HG03280 (cell line): ENCODE measurements at regions not wholly inside any gene's neighbourhood (a gene's known extent, or its start where the extent isn't known, plus 50 kb on each side); places are given as distances from the start of the nearest gene placed in this dataset.

Source experiments
- ATAC-seq: cut with Tn5 transposase; IDR thresholded peaks from one replicate; pipeline ENCODE4 v1.9.1; 2021; ENCODE audit warnings: mild to moderate bottlenecking, moderate library complexity; ENCODE audit not compliant: unreplicated experiment

DNA sequence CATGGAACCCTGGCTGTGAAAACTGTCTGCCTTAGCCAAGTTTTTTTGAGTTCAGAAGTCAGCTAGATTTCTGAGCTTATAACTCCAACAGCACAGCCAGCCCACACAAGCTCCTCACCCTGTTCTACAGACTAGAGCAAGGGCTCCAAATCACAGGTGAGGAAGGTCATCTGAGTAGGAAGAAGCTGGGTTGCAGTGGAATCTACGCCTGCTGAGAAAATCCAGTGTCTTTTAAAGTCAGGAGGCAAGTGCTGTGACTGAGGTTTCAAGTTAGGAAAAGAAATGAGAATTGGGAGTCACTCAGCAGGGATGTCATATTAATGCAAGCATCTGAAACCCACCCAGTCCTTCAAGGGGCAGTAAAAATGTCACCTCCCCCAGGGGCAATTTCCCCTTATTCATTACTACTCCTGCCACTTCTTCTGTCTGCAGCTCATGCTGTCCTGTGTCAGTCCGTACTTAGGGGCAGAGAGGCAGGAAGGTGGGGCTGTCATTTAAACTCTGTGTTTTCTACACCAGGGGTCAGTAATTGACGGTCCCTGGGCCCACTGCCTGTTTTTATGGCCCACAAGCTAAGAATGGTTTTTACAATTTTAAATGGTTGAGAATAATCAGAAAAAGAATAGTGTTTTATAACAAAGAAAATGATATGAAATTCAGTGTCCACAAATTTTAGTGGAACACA is 551.1 kb downstream of the BCL11A start:
- ATAC-seq, result no peak

- ATAC-seq, result no peak
Observed at GRCh38 chr2:60000686-60001085, 552.8 kb downstream of the BCL11A start.

DNA sequence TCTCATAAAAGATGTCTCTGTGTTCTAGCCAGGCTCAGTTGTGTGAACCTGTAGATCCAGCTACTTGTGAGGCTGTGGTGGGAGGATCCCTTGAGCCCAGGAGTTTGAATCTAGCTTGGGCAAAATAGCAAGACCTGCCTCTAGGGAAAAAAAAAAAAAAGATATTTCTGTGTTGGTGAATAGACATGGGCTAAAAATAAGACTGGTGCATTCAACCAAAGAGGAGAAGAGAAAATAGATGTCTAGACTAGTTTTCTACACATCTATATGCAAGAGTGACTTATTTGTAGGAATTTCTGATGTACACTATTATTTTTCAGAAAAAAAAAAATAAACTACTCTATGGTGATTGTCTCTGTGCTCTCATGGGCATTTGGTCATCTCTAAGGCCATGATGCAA is 555.1 kb downstream of the BCL11A start:
- no peak for ATAC-seq

DNA sequence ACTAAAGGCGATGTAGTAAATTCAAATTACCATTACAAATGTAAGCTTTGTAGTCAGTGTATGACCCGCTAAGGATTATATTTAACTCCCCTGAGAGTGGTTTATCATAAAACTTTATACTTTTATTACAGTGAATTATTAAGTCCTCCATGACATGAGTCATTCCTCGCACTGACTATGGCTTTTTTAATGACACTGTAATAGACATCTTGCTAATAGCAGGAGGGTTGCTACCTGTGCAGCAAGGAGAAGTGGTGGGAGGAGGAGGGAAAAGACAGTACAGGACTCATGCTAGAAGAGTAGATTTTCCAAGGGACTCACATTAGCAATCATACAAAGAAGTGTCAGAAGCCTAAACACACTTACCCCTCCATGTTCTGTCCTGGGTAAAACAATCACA is 556.1 kb downstream of the BCL11A start:
- no peak for ATAC-seq

GRCh38 chr2:59996855-59997254 is 556.6 kb downstream of the BCL11A start:
- no peak for ATAC-seq

DNA sequence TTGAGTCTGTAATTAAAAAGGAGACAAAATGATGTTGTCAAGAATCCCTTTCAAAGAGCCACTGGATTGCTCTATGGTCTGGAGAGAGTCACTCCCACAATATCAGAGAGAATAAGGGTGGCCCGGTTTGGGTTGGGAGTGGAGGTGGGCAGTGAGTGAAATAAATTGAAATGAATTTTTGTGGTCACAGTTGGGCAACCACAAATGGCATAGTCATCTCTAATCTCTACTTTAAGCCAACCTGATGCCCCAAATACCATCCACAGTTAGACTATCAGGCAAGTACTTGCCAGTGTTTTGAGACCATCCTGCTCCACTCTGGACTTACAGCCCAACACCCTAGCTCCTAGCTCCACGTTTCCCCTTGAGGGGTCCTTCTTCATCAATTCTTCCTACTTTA is 559.7 kb downstream of the BCL11A start:
- ATAC-seq, result no peak

DNA sequence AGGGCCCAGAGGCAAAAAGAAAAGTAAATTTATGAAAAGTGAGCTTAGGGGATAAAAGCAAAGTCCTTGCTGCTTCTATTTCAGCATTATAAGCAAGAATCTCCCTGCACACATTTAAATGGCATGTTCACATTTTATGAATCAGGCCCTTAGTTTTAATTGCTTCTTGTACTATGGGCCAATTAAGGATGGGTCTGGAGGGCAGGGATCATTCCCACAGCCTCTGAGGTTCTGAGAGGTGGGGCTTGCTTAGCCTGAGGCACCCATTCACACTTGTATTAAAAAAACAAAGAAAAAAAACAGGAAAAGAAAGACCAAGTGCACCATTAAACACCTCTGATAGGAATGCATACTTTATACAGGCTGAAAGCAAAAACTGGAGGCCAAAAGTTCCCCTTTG is 565.1 kb downstream of the BCL11A start:
- no peak for ATAC-seq

- ATAC-seq, result no peak
Observed at GRCh38 chr2:59986511-59986910, 566.9 kb downstream of the BCL11A start.

DNA sequence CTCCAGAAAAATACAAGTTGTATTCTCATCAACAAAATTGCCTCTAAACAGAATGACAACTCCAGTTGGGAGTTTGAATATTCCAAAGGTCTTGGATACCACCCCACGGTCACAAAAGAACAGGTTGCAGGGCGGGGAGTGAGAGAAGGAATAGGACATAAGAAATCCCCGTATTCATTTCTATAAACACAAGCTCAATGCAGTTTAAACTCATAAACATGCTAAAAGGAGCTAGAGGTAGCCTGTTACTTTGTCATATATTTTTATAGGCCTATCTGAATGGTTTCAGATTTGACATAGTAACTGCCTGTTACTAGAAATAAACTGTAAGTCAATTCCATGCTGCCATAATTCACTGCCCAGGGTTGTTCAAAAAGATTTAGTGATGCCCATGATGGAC is 567.5 kb downstream of the BCL11A start:
- ATAC-seq, result no peak

DNA sequence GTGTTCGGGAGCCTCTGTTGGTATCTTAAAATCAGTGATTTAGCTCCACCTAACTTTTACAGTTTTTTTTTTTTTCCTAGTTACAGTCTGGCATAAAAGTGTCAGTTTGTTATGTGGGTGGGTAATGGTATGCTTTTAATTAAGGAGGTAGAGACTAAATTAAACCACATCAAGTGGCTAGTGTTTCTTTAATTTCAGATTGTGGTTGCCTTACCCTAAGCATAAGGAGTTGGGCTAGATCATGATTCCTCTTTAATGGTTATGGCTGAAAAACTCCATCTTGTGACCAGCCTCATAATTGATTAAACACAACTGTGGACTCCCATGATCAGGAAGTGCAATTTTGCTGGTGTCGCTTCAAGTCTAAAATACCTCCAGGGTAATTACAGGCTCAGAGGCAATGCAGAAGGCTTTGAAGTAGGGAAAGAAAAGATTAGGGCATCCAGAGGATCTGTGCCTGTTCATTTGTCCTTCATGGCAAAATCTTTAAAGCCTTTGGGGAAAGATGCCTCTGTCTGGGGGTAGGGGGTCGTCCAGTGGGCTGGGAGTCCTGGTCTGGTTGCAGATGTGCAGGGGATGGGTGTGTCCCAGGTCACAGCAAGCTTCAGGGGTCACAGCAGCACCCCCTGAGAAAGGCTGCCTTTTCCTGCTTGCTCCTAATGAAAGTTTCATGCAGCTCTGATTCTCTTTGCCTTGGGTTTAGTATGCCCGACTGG is 579.2 kb downstream of the BCL11A start:
- no peak for ATAC-seq

DNA sequence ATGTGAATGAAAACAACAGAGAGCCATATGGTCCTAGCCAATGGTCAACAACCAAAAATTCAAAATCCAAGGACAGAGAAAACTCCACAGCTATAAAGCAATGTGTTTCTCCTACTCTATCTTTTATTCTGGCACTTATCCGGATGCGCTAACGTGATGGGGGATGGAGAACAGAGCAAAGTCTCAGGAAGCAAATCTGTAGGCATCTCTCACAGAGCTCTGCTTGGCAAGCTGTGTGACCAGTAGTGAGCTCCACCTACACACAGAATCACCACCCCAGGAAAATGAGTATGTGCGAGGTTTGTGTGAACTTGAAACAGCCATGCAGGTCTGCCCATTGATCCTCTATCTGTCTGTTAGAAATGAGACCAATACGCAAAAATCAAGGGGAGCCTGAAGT is 584.3 kb downstream of the BCL11A start:
- ATAC-seq, result no peak

DNA sequence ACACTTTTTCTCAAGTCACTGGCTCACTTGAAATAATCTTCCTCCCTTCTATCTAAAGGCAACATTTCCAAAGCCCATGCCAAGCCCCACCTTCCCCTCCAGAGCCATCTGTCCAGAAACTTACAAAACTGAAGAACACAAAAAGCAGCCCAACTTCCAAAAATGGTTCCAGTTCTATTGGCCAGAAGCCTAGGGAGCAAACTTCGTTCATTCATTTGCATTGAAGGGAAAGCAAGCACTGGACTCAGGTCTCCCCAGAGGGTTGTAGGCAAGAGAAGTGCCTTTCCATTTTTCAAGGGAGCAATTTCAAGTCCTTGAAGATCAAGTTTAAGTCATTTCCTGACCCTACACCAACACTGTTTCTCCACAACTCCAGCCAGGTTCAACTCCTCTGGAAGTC is 585.0 kb downstream of the BCL11A start:
- ATAC-seq, result no peak

DNA sequence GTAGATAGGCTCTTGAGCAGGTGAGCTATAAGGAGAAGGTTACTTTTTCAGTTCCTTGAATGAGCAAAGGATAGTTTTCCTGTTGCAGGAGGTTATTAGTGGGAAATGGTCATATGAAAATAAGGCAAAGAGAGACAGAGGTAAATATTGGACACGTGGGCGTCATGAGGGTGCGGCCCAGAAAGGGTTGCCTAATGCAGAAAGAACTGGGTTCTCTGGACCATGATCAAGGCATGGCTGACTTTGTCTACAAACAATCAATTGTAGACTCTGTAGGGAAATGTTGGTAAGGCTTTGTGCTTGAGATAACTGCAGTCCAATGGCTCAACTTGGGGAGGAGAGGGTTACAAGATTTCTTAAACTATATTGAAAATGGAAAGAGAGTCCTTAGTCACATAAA is 585.8 kb downstream of the BCL11A start:
- no peak for ATAC-seq

DNA sequence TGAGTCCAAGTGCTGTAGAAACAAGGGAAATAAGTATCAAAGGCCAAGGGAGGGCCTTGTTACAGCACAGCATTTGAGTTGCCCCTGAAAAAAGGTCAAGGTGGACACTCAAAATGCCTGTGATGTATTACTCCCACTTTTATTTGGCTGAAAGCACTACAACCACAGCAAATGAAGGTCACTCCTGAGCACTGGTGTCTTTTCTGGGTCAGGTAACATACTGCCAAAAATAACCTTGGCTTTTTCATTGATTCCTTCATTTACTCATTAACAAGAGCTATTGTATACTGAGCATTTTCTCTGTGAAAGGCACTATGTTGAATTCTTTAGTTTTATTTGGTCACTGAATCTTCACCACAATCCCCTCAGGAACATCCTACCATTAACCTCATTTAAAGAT is 590.3 kb downstream of the BCL11A start:
- ATAC-seq, result no peak

- no peak for ATAC-seq
Observed at GRCh38 chr2:59961746-59962145, 591.7 kb downstream of the BCL11A start.

GRCh38 chr2:59959944-59960343 is 593.5 kb downstream of the BCL11A start:
- ATAC-seq, result no peak

GRCh38 chr2:59957504-59957903 is 596.0 kb downstream of the BCL11A start:
- no peak for ATAC-seq

GRCh38 chr2:59956981-59957380 is 596.5 kb downstream of the BCL11A start:
- no peak for ATAC-seq

GRCh38 chr2:59947917-59948541 is 605.4 kb downstream of the BCL11A start:
- no peak for ATAC-seq

DNA sequence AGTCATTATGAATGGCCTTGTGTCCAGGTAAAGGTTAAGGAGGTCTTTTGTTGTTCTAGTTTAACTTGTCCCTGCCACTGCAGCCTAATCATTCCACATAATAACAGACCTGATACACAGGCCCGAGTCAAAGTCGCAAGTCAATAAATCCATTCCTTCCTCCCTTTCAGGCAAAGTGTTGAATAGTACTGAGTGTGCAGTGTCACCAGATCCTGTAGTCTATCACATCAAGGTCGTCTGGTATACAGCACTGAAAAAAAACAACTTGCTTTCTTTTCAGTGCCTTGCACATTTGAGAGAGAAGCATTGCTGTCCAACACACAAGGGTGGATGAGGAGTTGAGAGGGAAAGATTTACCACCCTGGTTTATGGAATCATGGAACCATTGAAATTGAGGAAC is 606.2 kb downstream of the BCL11A start:
- ATAC-seq, result no peak

DNA sequence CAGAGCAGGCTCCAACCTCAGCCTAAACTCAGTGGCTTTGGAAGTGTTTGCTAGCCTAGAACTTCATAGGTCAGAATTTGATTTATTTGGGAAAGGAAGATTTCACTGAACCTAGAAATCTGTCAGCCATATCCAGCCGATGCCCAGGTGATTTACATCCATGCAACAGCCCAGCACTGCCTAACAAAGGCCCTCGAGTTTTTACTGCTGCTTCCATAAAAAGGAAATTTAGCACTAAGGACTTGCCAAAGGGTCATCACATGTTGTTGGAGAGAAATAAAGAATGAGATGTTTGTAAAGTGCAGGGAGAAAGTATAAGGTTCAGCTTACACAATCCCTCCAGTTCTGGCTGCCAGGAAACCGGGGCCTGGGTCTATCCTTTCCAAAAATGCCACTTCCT is 614.2 kb downstream of the BCL11A start:
- no peak for ATAC-seq

DNA sequence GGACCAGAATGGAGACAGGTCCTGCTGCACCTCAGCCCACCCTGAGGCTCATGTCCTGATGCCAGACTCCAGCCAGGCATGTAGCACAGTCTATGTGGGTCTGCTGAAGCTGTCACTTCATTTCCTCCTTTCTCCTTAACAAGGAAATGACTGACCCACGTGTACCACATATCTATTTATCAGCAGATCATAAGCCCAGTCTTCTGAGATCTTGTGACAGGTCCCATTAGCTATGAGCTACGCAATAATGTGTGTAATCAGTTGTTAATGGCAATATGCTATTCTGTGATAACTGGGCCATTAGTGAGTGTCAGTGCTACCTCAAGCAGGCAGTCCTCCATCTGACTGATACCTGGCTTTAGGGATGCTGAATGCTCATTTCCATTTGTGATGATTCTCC is 615.3 kb downstream of the BCL11A start:
- ATAC-seq, result no peak
